Astrocyte (in vitro differentiated cells and primary cell): ENCODE measurements at regions not wholly inside any gene's neighbourhood (a gene's known extent, or its start where the extent isn't known, plus 50 kb on each side); places are given as distances from the start of the nearest gene placed in this dataset.

Source experiments
- EZH2 ChIP-seq: IDR thresholded peaks from 2 replicates; pipeline ENCODE4 v1.6.1; 2012; ENCODE audit warnings: mild to moderate bottlenecking, low read length, inconsistent platforms; ENCODE audit not compliant: insufficient read depth
- TF ChIP-seq, protein P1 (sequence below): IDR thresholded peaks from 2 replicates; pipeline ENCODE4 v1.5.1; 2011; ENCODE audit warnings: low read depth, mild to moderate bottlenecking, inconsistent platforms, low read length, moderate library complexity; ENCODE audit not compliant: insufficient read depth

- TF ChIP-seq, protein P1, sequence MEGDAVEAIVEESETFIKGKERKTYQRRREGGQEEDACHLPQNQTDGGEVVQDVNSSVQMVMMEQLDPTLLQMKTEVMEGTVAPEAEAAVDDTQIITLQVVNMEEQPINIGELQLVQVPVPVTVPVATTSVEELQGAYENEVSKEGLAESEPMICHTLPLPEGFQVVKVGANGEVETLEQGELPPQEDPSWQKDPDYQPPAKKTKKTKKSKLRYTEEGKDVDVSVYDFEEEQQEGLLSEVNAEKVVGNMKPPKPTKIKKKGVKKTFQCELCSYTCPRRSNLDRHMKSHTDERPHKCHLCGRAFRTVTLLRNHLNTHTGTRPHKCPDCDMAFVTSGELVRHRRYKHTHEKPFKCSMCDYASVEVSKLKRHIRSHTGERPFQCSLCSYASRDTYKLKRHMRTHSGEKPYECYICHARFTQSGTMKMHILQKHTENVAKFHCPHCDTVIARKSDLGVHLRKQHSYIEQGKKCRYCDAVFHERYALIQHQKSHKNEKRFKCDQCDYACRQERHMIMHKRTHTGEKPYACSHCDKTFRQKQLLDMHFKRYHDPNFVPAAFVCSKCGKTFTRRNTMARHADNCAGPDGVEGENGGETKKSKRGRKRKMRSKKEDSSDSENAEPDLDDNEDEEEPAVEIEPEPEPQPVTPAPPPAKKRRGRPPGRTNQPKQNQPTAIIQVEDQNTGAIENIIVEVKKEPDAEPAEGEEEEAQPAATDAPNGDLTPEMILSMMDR, result no peak
- TF ChIP-seq EZH2, result no peak
Measured at GRCh38 chr3:189500798-189501495, 130.2 kb upstream of the TP63 start.
